MM.1S (cell line): ENCODE measurements at regions not wholly inside any gene's neighbourhood (a gene's known extent, or its start where the extent isn't known, plus 50 kb on each side); places are given as distances from the start of the nearest gene placed in this dataset.
"Not testable (repeated sequence)": the region's sequence is repeated elsewhere in the genome, so short reads cannot be mapped to it uniquely, and the experiment has no call there.

Experiments
- EZH2 ChIP-seq: fragments of 300-600 bp; sonication (generic); optimal IDR thresholded peaks from 2 replicates; pipeline ENCODE3; 2017; ENCODE audit warnings: low read depth, mild to moderate bottlenecking, antibody characterized with exemption, low read length, mixed read lengths
- TF ChIP-seq, protein P1 (sequence below): fragments of 300-600 bp; sonication (generic); IDR thresholded peaks from 2 replicates; pipeline ENCODE4 v1.5.1; 2016; ENCODE audit warnings: antibody characterized with exemption, low read length, mixed read lengths

GRCh38 chr15:101961765-101962164 lies 149.8 kb downstream of the OR4F15 start:
- TF ChIP-seq, protein P1, sequence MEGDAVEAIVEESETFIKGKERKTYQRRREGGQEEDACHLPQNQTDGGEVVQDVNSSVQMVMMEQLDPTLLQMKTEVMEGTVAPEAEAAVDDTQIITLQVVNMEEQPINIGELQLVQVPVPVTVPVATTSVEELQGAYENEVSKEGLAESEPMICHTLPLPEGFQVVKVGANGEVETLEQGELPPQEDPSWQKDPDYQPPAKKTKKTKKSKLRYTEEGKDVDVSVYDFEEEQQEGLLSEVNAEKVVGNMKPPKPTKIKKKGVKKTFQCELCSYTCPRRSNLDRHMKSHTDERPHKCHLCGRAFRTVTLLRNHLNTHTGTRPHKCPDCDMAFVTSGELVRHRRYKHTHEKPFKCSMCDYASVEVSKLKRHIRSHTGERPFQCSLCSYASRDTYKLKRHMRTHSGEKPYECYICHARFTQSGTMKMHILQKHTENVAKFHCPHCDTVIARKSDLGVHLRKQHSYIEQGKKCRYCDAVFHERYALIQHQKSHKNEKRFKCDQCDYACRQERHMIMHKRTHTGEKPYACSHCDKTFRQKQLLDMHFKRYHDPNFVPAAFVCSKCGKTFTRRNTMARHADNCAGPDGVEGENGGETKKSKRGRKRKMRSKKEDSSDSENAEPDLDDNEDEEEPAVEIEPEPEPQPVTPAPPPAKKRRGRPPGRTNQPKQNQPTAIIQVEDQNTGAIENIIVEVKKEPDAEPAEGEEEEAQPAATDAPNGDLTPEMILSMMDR = not testable (repeated sequence)
- not testable (repeated sequence) for TF ChIP-seq EZH2
